ENCODE measurements at regions not wholly inside any gene's neighbourhood (a gene's known extent, or its start where the extent isn't known, plus 50 kb on each side); places are given as distances from the start of the nearest gene placed in this dataset.
"Not testable (repeated sequence)": the region's sequence is repeated elsewhere in the genome, so short reads cannot be mapped to it uniquely, and the experiment has no call there.

- no peak for DNase-seq
These were observed 162.7 kb upstream of the NYAP2 start for GRCh38 chr2:225236769-225237323.

GRCh38 chr2:225233234-225233633 lies 166.3 kb upstream of the NYAP2 start:
- DNase-seq: no peak

GRCh38 chr2:225231900-225232299 lies 167.6 kb upstream of the NYAP2 start:
- DNase-seq: no peak

GRCh38 chr2:225229346-225229745 lies 170.2 kb upstream of the NYAP2 start:
- not testable (repeated sequence) for DNase-seq

- no peak for DNase-seq
These were observed 173.1 kb upstream of the NYAP2 start for GRCh38 chr2:225226441-225226840.

GRCh38 chr2:225223301-225223700 lies 176.2 kb upstream of the NYAP2 start:
- no peak for DNase-seq

GRCh38 chr2:225207471-225207870 lies 165.2 kb upstream of the DOCK10 start:
- no peak for DNase-seq

- DNase-seq: no peak
These were observed 164.8 kb upstream of the DOCK10 start for GRCh38 chr2:225207043-225207442.

GRCh38 chr2:225196579-225196978 lies 154.3 kb upstream of the DOCK10 start:
- no peak for DNase-seq

GRCh38 chr2:225192869-225193268 lies 150.6 kb upstream of the DOCK10 start:
- DNase-seq: no peak

- DNase-seq: no peak
These were observed 148.7 kb upstream of the DOCK10 start for GRCh38 chr2:225190987-225191386.

GRCh38 chr2:225184948-225185347 lies 142.7 kb upstream of the DOCK10 start:
- DNase-seq: no peak

- DNase-seq: no peak
These were observed 139.9 kb upstream of the DOCK10 start for GRCh38 chr2:225182126-225182525.

GRCh38 chr2:225177098-225177497 lies 134.8 kb upstream of the DOCK10 start:
- DNase-seq: no peak

GRCh38 chr2:225173909-225174308 lies 131.6 kb upstream of the DOCK10 start:
- DNase-seq: no peak

- no peak for DNase-seq
These were observed 129.1 kb upstream of the DOCK10 start for GRCh38 chr2:225171350-225171749.

- no peak for DNase-seq
These were observed 127.9 kb upstream of the DOCK10 start for GRCh38 chr2:225170162-225170561.

- DNase-seq: no peak
These were observed 127.1 kb upstream of the DOCK10 start for GRCh38 chr2:225169396-225169795.

GRCh38 chr2:225165052-225165451 lies 122.8 kb upstream of the DOCK10 start:
- no peak for DNase-seq

- no peak for DNase-seq
These were observed 122.3 kb upstream of the DOCK10 start for GRCh38 chr2:225164401-225165050.

- DNase-seq: no peak
These were observed 116.1 kb upstream of the DOCK10 start for GRCh38 chr2:225158360-225158759.

- no peak for DNase-seq
These were observed 114.7 kb upstream of the DOCK10 start for GRCh38 chr2:225156853-225157451.

GRCh38 chr2:225140723-225141122 lies 98.5 kb upstream of the DOCK10 start:
- no peak for DNase-seq

- DNase-seq: no peak
These were observed 95.7 kb upstream of the DOCK10 start for GRCh38 chr2:225137971-225138370.

- no peak for DNase-seq
These were observed 94.3 kb upstream of the DOCK10 start for GRCh38 chr2:225136552-225136951.

Measured in activated CD4-positive, alpha-beta T cell treated with anti-CD3 and anti-CD28 coated beads, Interleukin-2, Interleukin-6, amounts not matched to agents 100 ng/mL and 50 ng/mL, durations not matched to agents 16 hours and 8 hours (primary cell).